ENCODE measurements at regions not wholly inside any gene's neighbourhood (a gene's known extent, or its start where the extent isn't known, plus 50 kb on each side); places are given as distances from the start of the nearest gene placed in this dataset.

DNA sequence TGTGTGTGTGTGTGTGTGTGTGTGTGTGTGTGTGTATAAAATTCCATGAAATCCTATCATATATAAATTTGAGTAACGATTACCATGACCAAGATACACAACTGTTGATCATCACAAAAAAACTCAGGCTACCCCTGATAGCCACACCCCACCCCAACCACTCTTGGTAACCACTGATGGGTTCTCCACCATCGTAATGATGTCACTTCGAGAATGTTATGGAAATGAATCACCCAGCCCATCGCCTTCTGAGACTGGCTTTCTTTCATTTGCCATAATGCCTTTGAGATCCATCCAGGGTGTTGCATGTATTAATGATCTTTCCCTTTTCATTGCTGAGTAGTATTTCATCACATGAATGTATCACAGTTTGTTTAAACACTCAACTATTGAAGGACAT is 496.0 kb downstream of the MIAT start:
- DNase-seq = no peak

- DNase-seq = no peak
Measured at GRCh38 chr22:27154717-27155116, 497.3 kb downstream of the MIAT start.

DNA sequence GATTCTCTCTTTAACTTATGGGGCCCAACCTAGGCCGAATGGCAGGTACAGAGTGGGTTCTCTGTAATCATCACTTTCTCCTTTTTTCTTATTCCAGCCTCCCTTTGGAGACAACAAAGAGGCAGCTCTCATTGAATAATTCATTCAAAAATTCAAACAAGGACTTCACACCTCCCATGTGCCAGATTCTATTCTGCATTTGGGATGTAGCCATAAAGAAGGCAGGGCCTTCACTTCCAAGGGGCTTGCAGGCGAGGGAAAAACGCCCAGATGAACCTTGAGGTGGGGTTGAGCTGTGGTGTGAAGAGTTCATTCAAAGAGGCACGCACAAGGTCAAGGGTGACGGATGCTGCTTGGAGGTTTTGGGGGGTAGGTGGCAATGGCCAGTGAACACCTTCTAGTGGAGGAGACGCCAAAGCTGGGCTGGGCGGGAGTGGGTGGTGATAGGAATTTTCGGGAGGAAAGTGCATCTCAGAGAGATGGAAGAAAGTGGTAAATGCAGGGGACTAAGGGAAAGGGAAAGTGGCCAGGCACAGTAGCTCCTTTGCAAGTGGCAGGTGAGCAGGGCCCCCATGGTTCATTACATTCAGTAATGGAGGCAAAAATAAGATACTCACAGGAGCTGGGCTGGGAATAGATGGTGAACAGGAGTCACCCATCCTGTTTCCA is 499.6 kb downstream of the MIAT start:
- no peak for DNase-seq

DNA sequence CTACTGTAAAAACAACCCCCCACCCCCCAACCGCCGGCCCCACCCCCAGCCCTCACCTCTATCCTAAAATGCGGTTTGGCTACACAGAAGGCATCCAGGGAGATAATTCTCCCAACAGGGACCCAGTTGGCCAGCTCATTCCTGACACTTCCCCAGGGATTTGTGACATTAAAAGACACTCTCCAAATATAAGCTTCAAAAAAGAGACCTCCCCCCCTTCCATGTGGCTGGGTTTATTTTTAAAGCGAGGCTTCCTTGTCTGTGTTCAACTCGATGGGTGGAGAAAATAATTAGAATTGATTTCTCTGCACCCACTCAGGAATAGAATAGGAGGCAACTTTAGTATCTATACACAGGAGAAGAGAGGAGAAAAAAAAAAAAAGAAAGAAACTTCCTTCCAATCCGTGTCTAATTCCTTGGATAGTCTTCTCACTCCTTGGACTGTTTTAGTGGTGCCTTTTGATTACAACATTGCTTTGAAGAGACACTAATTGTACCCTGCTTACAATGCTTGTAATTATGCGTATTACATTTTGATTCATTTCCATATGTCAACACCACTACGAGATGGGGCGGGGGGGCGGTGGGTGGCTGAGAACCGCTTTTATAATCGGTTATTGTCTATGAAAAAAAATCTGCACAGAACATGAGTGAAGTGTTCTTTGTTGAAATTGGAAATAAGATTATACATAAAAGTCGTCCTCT is 500.4 kb downstream of the MIAT start:
- DNase-seq = no peak

DNA sequence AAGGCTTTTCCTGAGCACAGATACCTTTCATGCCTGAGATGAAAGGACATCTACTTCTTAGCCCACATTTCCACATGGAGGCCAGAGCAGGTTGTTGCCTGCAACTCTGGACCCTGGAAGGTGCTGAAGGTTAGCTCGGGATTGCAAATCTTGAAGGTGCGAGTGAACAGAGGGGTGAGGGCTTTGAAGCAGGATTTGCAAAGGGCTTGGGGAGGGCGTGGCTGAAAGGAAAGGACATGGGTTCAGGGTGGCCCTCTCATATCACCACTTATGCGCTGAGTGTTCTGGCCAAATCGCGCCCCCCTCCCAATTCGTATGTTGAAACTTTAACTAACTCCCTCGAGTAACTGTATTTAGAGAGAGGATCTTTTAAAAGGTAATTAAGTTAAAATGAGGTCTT is 501.6 kb downstream of the MIAT start:
- no peak for DNase-seq

DNA sequence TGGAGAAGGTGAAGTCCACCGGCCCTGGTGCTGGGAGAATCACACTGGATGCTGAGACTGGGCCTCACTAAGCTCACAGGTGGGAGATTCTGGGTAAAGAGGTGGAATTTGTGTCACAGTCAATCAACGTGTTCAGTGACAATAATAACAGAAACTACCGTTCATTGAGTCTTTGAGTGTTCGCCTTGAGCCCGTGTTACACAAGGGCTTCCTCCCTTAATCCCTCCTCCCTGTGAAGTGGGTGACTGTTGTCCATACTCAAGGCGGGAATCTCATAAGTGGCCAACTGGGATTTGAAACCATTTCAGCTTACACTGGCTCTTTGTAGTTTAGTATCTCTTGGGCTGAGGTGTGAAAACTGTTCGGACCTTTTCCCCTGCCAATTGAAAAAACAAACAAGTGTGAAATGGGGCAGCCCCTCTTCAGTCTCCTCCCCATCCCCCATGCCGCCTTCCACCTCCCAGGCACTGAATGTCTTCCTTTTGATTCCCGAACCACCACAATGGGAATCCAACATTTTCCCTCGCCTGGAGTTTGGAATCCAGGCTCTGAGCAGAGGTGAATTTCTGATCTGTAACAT is 502.4 kb downstream of the MIAT start:
- no peak for DNase-seq

GRCh38 chr22:27163162-27164137 is 506.1 kb downstream of the MIAT start:
- DNase-seq = no peak

DNA sequence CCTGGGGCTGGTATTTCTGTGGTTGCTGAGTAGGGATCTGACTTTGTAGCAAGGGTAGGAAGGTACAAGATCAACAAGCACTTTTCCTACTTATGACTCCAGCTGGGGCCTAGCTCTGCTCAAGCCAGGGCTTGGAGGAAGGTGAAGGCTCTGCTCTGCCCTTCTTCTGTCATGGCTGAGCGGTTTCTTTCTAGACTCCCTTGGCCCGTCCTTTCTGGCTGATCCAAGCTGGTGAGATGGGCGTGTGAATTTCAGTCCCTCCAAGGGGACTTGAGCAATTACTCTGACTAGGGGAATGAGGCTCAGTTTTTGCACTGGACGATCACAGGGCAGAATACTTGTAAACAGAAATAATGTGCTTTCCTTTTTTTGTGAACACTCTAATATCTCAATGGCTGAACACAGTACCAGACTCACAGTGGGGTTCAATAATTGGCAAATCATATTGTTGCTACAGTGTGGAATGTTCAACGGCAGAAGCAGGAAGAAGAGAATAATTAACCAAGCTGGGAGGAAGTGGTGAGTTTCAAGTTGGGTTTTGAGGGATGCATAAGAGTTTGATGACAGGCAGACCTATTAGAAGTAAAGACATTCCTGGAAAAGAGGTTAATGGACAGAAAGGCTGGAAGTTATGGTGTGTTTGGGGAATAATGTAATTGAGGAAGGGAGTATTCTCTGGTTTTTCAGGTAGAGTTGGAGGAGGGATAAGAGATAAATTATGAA is 507.6 kb downstream of the MIAT start:
- DNase-seq = no peak

GRCh38 chr22:27168681-27169080 is 511.3 kb downstream of the MIAT start:
- no peak for DNase-seq

GRCh38 chr22:27170491-27170890 is 513.1 kb downstream of the MIAT start:
- no peak for DNase-seq

- DNase-seq = no peak
Measured at GRCh38 chr22:27171212-27171611, 513.8 kb downstream of the MIAT start.

GRCh38 chr22:27173530-27173929 is 516.1 kb downstream of the MIAT start:
- no peak for DNase-seq

DNA sequence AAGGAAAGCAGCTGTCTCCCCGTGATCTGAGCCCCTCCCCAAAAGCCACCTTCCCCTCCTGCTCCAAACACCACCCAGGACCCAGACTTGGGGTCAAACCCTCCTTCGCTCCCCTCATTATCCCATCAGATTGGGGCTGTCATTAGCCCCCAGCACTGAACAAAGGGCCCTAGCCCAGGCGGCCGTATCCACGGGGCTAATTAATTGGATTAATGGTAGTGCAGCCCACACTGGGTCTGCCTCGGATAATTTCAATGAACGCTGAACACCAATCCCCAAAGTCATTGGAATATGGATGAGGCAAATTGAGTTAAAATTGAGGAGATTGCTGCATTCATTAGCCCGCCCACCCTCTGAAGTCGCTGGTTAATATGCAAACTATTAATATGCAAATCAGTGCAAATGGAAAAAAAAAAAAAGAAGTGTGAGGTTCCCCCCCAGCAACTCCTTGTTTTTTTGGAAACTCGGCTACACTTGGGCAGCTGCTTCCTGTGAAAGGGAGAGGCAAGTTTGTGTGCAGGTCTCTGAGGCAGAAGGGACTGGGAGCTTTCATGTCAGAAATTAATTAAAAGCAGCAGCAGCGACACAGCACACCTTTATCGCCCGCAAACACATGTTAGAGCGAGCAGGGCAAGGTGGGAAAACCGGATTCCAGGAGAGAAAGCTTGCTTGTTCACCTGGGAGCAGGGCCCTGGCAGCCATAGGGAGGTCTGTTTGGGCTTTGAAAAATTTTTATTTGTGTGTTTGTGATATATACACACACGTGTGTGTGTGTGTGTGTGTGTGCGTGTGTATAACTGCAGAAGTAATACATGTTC is 517.8 kb downstream of the MIAT start:
- no peak for DNase-seq

- DNase-seq = no peak
Measured at GRCh38 chr22:27175974-27176373, 518.6 kb downstream of the MIAT start.

- DNase-seq = no peak
Measured at GRCh38 chr22:27179161-27179560, 521.8 kb downstream of the MIAT start.

- DNase-seq = no peak
Measured at GRCh38 chr22:27181537-27181936, 524.1 kb downstream of the MIAT start.

DNA sequence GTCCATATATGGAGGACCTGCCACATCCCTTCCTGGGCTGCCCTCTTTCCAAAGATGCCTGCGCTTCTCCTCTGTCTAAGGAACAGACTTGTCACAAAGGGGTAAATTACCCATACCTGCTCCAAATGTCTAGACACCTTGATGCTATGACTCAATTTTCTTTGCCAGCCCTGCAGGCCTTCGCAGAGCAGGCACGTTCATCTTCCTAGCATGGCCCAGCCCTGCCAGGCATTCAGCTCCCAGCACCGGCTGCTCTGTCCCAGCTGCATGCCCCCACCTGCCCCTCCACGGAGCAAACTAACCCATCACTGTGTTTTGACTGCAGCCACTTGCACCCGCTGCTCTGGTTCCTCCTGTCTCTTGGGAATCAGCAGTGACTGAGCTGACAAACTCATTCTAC is 526.1 kb downstream of the MIAT start:
- DNase-seq = no peak

- no peak for DNase-seq
Measured at GRCh38 chr22:27185099-27185709, 527.8 kb downstream of the MIAT start.

GRCh38 chr22:27185760-27186302 is 528.4 kb downstream of the MIAT start:
- no peak for DNase-seq

- DNase-seq = no peak
Measured at GRCh38 chr22:27186643-27187042, 529.3 kb downstream of the MIAT start.
